Suprapubic skin (tissue), 4 donors: ENCODE measurements at regions not wholly inside any gene's neighbourhood (a gene's known extent, or its start where the extent isn't known, plus 50 kb on each side); places are given as distances from the start of the nearest gene placed in this dataset.

Experiments used
- DNase-seq, 2 donors: peaks; one replicate each; pipeline ENCODE4 v3.0.0-alpha.2; 2019; ENCODE audit warnings: low spot score in 2 of 2
- H3K27ac ChIP-seq: fragments of 200-600 bp; sonication (generic); one replicate; pipeline ENCODE4 v1.5.1; 2019
- H3K27me3 ChIP-seq: fragments of 200-600 bp; sonication (generic); one replicate; pipeline ENCODE4 v1.5.1; 2019
- H3K36me3 ChIP-seq: fragments of 200-600 bp; sonication (generic); one replicate; pipeline ENCODE4 v1.5.1; 2019
- H3K4me1 ChIP-seq: fragments of 200-600 bp; sonication (generic); one replicate; pipeline ENCODE4 v1.5.1; 2019
- H3K4me3 ChIP-seq: fragments of 200-600 bp; sonication (generic); one replicate; pipeline ENCODE4 v1.5.1; 2019; ENCODE audit warnings: mild to moderate bottlenecking
- H3K9me3 ChIP-seq: fragments of 200-600 bp; sonication (generic); one replicate; pipeline ENCODE4 v1.5.1; 2019
- CTCF ChIP-seq, 2 donors: fragments of 200-600 bp in 1 of 2; fragments of 450-650 bp in 1 of 2; sonication (generic) in 1 of 2; IDR thresholded peaks; one replicate each; pipeline ENCODE4 v1.5.1; 2016 to 2019; ENCODE audit warnings: antibody characterized with exemption in 2 of 2, mild to moderate bottlenecking in 1 of 2, moderate library complexity in 1 of 2
- EP300 ChIP-seq: sonication (generic); formaldehyde crosslinking; IDR thresholded peaks from one replicate; pipeline ENCODE4 v1.6.1; 2017; ENCODE audit warnings: antibody characterized with exemption
- POLR2A ChIP-seq, 2 donors: fragments of 450-650 bp; IDR thresholded peaks; one replicate each; pipeline ENCODE4 v1.6.1; 2017; ENCODE audit warnings: antibody characterized with exemption in 2 of 2, mild to moderate bottlenecking in 2 of 2, moderate library complexity in 2 of 2
- POLR2AphosphoS5 ChIP-seq, 3 donors: sonication (generic); formaldehyde crosslinking; IDR thresholded peaks; one replicate each; pipeline ENCODE4 v1.6.1; 2017; ENCODE audit warnings: antibody characterized with exemption in 3 of 3
- WGBS: methylation state at CpG from one replicate; pipeline ENCODE4 v1.1.5; 2018; 5-methylcytosine and 5-hydroxymethylcytosine counted together

- Histone ChIP-seq H3K36me3 (no peaks in the 10 kb centered on the region), H3K27me3 (no peaks in the 10 kb centered on the region), H3K4me3 (no peak overlapping the region), H3K4me1 (peaks cover 25% of the 10 kb centered on the region), H3K9me3 (no peaks in the 10 kb centered on the region), H3K27ac (peak overlapping the region; percentile 34)
- TF ChIP-seq POLR2AphosphoS5 (IDR thresholded peaks at IDR 0.05): no peak
- no peak for TF ChIP-seq EP300
- no peak for TF ChIP-seq CTCF (IDR thresholded peaks at IDR 0.05)
- TF ChIP-seq POLR2A (IDR thresholded peaks at IDR 0.05): no peak
- DNase-seq: no peak
These were observed 100.1 kb upstream of the DUSP10 start for GRCh38 chr1:221841983-221842335.

GRCh38 chr1:221841251-221841982, 99.5 kb upstream of the DUSP10 start:
- no peaks in the 10 kb centered on the region for H3K36me3 ChIP-seq
- H3K9me3 ChIP-seq: no peaks in the 10 kb centered on the region
- 50% methylated on average over 4 of the region's 4 CpGs for WGBS
- H3K4me3 ChIP-seq: no peak overlapping the region
- TF ChIP-seq POLR2AphosphoS5 (IDR thresholded peaks at IDR 0.05) (no peak), POLR2A (IDR thresholded peaks at IDR 0.05) (no peak), CTCF (IDR thresholded peaks at IDR 0.05) (no peak), EP300 (no peak)
- peaks cover 25% of the 10 kb centered on the region for H3K4me1 ChIP-seq
- no peak for DNase-seq
- peak overlapping the region; percentile 68 for H3K27ac ChIP-seq
- no peaks in the 10 kb centered on the region for H3K27me3 ChIP-seq

- peaks cover 23% of the 10 kb centered on the region for H3K4me1 ChIP-seq
- H3K36me3 ChIP-seq: no peaks in the 10 kb centered on the region
- no peaks in the 10 kb centered on the region for H3K27me3 ChIP-seq
- H3K27ac ChIP-seq: peak overlapping the region; percentile 68
- H3K9me3 ChIP-seq: no peaks in the 10 kb centered on the region
- peak; percentile 84 to 86 for DNase-seq
- no peak overlapping the region for H3K4me3 ChIP-seq
- TF ChIP-seq EP300: no peak
- TF ChIP-seq POLR2AphosphoS5 (IDR thresholded peaks at IDR 0.05): peak in 1 of 3 donors; percentile 27
- no peak for TF ChIP-seq CTCF (IDR thresholded peaks at IDR 0.05)
- no peak for TF ChIP-seq POLR2A (IDR thresholded peaks at IDR 0.05)
- 59% methylated on average over 5 of the region's 5 CpGs for WGBS
These were observed 98.8 kb upstream of the DUSP10 start for GRCh38 chr1:221840511-221841243.

GRCh38 chr1:221839782-221840395, 98.0 kb upstream of the DUSP10 start:
- Histone ChIP-seq H3K4me3 (no peak overlapping the region), H3K27ac (peak overlapping the region; percentile 68), H3K9me3 (no peaks in the 10 kb centered on the region), H3K4me1 (peaks cover 28% of the 10 kb centered on the region), H3K27me3 (no peaks in the 10 kb centered on the region), H3K36me3 (no peaks in the 10 kb centered on the region)
- DNase-seq: peak; percentile 84 to 87
- WGBS: 59% methylated on average over 7 of the region's 7 CpGs
- TF ChIP-seq CTCF (IDR thresholded peaks at IDR 0.05) (no peak), POLR2AphosphoS5 (IDR thresholded peaks at IDR 0.05) (peak in 1 of 3 donors; percentile 59), POLR2A (IDR thresholded peaks at IDR 0.05) (no peak)

GRCh38 chr1:221839321-221839720, 97.4 kb upstream of the DUSP10 start:
- 81% methylated on average over 1 of the region's 1 CpG for WGBS
- no peaks in the 10 kb centered on the region for H3K36me3 ChIP-seq
- DNase-seq: no peak
- peaks cover 28% of the 10 kb centered on the region for H3K4me1 ChIP-seq
- peak overlapping the region; percentile 68 for H3K27ac ChIP-seq
- no peak overlapping the region for H3K4me3 ChIP-seq
- TF ChIP-seq POLR2AphosphoS5 (IDR thresholded peaks at IDR 0.05) (no peak), EP300 (no peak), CTCF (IDR thresholded peaks at IDR 0.05) (no peak), POLR2A (IDR thresholded peaks at IDR 0.05) (no peak)
- H3K27me3 ChIP-seq: no peaks in the 10 kb centered on the region
- no peaks in the 10 kb centered on the region for H3K9me3 ChIP-seq
